ENCODE measurements at regions not wholly inside any gene's neighbourhood (a gene's known extent, or its start where the extent isn't known, plus 50 kb on each side); places are given as distances from the start of the nearest gene placed in this dataset.
"Not testable (repeated sequence)": the region's sequence is repeated elsewhere in the genome, so short reads cannot be mapped to it uniquely, and the experiment has no call there.

DNA sequence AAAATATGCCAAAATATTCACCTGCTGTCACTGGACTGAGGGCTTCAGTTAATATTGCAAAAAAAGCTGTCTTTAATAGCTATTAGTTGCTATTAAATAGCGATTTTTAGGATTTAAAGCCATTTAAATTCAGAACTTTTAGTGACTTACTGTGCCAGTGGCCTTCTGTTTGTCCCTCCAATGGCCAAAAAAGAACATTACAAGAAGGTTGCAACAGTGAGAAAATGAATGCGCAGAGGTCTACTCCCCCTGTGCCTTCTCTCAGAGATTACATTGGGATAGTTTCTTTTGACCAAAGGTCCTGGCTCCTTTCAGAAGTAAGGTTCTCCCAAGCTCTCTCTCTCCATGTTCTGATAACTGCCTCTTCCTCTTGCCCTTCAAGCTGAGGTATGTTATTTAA is 930.3 kb upstream of the ARRDC3 start:
- DNase-seq (ENCODE audit: low spot score) = no peak

GRCh38 chr5:92309336-92309991 is 926.3 kb upstream of the ARRDC3 start:
- DNase-seq (ENCODE audit: low spot score) = no peak

DNA sequence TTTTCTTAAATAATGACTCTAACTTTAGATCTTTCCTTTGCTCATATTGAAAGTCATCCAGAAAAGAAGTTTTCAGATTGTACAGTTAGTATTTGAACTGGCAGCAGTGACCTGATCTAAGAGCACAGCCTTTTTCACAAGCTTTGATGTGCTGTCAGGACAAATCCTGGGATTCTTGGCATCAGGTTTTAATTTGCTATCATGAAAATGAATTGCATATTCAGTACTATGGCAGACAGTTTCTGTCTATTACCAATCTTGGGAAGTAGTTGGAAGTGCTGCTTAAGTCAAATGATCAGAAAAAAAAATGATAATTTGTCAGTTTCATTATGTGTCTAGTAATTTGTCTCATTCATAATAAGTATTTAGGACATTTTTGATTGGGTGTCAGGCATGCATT is 925.6 kb upstream of the ARRDC3 start:
- no peak for DNase-seq (ENCODE audit: low spot score)

- DNase-seq (ENCODE audit: low spot score) = not testable (repeated sequence)
Observed at GRCh38 chr5:92302356-92302755, 919.2 kb upstream of the ARRDC3 start.

DNA sequence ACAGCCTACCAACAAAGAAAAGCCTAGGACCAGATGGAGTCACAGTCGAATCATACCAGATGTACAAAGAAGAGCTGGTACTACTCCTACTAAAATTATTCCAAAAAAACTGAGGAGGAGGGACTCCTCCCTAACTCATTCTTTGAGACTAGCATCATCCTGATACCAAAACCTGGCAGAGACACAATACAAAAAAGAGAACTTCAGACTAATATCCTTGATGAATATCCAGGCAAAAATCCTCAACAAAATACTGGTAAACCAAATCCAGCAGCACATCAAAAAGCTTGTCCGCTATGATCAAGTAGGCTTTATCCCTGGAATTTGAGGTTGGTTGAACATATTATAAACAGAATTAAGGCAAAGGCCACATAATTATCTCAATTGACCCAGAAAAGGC is 900.4 kb upstream of the ARRDC3 start:
- DNase-seq (ENCODE audit: low spot score) = no peak

- DNase-seq (ENCODE audit: low spot score) = not testable (repeated sequence)
Observed at GRCh38 chr5:92271750-92272149, 888.6 kb upstream of the ARRDC3 start.

GRCh38 chr5:92268343-92268742 is 885.2 kb upstream of the ARRDC3 start:
- DNase-seq (ENCODE audit: low spot score) = no peak

DNA sequence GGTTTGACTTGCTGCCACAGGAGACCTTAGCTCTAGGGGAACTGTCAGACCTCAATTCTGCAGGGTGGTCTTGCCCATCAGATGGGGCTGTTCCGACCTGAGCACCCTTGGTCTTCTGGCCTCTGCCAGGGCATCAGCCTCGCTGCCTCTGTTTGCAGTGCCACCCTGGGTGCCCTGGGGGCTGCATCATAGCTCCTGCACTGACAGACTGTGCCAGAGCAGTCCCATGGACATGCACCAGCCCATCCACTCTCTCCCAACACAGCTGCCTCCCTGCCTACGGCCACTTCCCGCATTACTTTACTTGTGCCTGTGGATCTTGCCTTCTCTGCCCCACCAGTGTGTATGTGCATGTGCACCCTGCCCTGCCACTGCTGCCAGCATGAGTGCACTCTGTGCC is 884.7 kb upstream of the ARRDC3 start:
- no peak for DNase-seq (ENCODE audit: low spot score)

DNA sequence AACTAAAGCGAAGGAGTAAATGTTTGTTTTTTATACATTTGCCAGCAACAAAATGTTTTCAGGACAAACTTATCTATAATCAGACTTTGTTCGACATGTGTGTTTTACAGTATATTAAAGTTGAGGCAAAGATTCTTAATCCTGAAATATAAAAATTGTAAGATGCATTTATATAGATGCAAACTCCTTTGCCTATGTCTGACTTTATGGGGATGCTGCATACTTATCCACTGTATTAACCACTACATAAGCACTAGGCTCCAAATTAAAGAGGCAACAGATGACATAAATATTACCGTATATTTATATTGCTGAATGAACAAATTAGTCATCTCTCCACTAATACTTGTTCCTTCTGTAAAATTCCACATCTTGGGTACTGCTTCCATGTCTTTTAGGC is 882.7 kb upstream of the ARRDC3 start:
- no peak for DNase-seq (ENCODE audit: low spot score)

DNA sequence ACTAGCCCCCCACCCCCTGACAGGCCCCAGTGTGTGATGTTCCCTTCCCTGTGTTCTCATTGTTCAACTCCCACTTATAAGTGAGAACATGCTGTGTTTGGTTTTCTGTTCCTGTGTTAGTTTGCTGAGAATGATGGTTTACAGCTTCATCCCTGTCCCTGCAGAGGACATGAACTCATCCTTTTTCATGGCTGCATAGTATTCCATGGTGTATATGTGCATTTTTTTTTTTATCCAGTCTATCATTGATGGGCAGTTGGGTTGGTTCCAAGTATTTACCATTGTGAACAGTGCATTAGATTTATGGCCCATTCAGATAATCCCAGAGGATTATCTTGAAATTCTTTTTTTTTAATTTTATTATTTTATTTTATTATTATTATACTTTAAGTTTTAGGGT is 872.5 kb upstream of the ARRDC3 start:
- not testable (repeated sequence) for DNase-seq (ENCODE audit: low spot score)

DNA sequence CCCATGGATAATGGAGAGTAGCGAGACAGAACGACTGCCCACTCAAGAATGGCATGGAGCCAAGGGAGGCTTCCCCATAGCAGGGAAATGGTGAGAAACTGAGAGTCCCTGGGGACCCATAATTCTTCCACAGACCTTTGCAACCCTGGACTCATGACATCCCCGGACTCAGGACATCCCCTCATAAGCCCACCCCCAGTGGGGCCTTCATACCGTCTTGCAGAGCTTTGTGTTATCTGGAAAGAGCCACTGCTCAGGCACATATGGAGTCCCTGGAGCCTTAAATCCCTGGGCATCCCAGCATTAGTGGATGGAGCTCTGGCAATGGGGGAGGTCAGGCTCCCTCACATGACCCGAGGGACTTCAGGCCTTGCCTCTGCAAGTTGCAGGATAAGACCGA is 865.4 kb upstream of the ARRDC3 start:
- DNase-seq (ENCODE audit: low spot score) = no peak

- DNase-seq (ENCODE audit: low spot score) = no peak
Observed at GRCh38 chr5:92242170-92242569, 859.1 kb upstream of the ARRDC3 start.

- no peak for DNase-seq (ENCODE audit: low spot score)
Observed at GRCh38 chr5:92237896-92238295, 854.8 kb upstream of the ARRDC3 start.

- DNase-seq (ENCODE audit: low spot score) = no peak
Observed at GRCh38 chr5:92222449-92222848, 839.3 kb upstream of the ARRDC3 start.

DNA sequence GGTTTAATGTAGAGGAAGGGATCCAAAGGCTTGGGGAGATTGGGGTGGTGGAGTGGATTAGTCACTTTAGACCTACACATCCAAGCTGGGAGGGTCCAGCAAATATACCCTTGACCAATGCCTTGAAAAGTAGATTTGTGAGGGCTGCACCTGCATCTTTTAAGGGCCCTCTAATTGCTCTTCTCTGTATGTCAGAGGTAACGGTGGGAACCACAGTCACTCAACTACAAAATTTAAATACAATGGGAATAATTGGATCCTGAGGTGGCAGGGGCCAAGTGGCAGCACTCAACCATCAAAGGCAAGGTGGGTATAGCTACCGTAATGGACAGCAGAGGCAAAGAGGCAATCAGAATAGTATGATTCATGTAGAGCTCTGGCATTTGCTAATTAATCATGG is 833.7 kb upstream of the ARRDC3 start:
- not testable (repeated sequence) for DNase-seq (ENCODE audit: low spot score)

- no peak for DNase-seq (ENCODE audit: low spot score)
Observed at GRCh38 chr5:92215116-92215515, 832.0 kb upstream of the ARRDC3 start.

DNA sequence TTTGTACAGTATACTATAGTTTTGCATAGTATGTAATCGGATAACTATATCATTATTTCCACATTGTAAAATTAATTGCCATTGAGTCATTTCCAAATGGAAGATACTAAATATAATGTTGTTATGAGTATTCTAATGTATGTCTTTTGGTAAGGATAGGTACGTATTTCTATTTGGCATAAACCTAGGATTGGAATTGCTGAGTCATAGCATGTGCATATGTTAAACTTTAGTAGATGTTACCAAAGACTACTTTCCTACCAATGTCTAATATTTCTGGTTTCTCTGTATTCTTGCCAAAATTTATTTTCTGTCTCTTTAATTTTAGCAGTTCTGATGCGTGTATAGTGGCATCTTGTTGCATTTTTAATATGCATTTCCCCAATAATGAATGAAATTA is 825.1 kb upstream of the ARRDC3 start:
- DNase-seq (ENCODE audit: low spot score) = no peak

DNA sequence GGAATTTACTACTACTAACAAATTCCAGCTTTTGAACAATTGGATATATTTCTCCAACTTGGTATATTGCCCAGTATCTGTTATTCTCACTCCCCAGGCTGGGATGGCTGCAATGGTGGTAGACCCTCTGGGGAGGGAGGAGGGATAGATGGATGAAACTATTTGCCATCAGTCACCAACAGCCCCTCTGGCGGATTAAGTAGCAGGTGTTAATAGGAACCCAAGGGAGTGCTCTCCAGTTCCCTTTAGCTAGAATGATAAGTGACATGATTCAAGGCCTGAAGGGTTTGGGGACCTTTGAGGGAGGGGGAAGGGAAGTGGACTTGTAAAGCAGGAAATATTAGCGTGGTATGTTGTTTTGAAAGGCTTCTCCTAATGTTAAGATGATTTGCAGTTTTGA is 824.0 kb upstream of the ARRDC3 start:
- DNase-seq (ENCODE audit: low spot score) = no peak

DNA sequence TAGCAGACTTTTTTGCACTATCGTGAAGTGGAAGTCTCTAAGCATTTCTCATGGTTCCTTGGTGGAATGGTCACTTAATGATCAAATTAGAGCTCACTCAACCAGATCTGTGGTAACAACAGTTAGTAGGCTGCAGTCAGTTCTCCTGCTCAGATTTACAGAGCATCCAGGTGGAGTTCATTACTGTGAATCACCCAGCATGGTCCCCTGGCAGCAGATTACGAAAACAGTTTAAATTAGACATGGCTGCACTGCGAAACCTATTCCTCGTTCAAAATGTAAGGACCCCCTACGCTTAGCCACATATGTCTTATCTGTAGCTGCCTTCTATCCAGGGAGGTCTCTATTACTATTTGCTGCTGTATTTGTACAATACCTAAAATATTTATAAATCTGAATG is 823.6 kb upstream of the ARRDC3 start:
- no peak for DNase-seq (ENCODE audit: low spot score)

DNA sequence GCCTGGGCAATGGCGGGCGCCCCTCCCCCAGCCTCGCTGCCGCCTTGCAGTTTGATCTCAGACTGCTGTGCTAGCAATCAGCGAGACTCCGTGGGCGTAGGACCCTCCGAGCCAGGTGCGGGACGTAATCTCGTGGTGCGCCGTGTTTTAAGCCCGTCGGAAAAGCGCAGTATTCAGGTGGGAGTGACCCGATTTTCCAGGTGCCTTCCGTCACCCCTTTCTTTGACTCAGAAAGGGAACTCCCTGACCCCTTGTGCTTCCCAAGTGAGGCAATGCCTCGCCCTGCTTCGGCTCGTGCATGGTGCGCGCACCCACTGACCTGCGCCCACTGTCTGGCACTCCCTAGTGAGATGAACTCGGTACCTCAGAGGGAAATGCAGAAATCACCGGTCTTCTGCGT is 815.9 kb upstream of the ARRDC3 start:
- DNase-seq (ENCODE audit: low spot score) = not testable (repeated sequence)

GRCh38 chr5:92181656-92182055 is 798.5 kb upstream of the ARRDC3 start:
- no peak for DNase-seq (ENCODE audit: low spot score)

- DNase-seq (ENCODE audit: low spot score) = no peak
Observed at GRCh38 chr5:92180391-92180790, 797.3 kb upstream of the ARRDC3 start.

GRCh38 chr5:92179651-92180050 is 796.5 kb upstream of the ARRDC3 start:
- no peak for DNase-seq (ENCODE audit: low spot score)

DNA sequence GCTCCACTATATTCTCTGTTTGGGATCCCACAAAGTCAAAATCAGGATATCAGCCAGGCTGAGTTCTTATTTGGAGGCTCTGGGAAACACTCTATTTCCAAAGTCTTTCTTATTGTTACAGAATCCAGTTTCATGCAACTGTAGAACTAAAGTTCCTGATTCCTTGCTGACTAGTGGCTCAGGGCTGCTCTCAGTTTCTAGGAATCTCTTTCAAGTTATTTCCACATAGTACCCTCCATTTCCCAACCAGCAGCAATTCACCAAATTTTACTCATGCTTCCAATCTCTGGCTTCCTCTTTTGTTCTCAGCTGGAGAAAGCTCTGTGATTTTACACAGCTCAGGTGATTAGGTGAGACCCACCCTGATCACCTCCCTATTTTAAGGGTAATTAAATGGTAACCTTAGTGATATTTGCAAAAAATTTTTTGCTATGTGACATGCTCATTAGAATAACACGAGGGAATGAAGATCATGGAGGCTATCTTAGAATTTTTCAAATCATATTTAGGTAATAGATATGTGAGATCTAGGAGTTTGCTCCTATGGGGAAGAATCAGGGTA is 794.9 kb upstream of the ARRDC3 start:
- DNase-seq (ENCODE audit: low spot score) = no peak
